Thoracic aorta (tissue), 2 donors: ENCODE measurements at regions not wholly inside any gene's neighbourhood (a gene's known extent, or its start where the extent isn't known, plus 50 kb on each side); places are given as distances from the start of the nearest gene placed in this dataset.

ENCODE experiments used
- ATAC-seq: fragments of 150-250 bp; one replicate; pipeline ENCODE4 v1.8.0; 2017; ENCODE audit warnings: low read depth; ENCODE audit not compliant: insufficient number of reproducible peaks, low FRiP score
- DNase-seq: peaks from one replicate; pipeline ENCODE4 v3.0.0-alpha.2; 2020; ENCODE audit warnings: low spot score
- H3K27ac ChIP-seq, 2 donors: fragments of 200-600 bp; sonication (generic); 1 replicate in 1 of 2; 2 replicates in 1 of 2; pipeline ENCODE4 v1.5.1; 2016; ENCODE audit warnings: mild to moderate bottlenecking in 2 of 2, moderate library complexity in 2 of 2
- H3K27me3 ChIP-seq: fragments of 200-600 bp; sonication (generic); replicated peaks from 2 replicates; pipeline ENCODE4 v1.6.0; 2016; ENCODE audit warnings: mild to moderate bottlenecking; ENCODE audit not compliant: insufficient read depth
- H3K36me3 ChIP-seq: fragments of 200-600 bp; sonication (generic); one replicate; pipeline ENCODE4 v1.5.1; 2016
- H3K4me1 ChIP-seq, 2 donors: fragments of 200-600 bp; sonication (generic); 1 replicate in 1 of 2; 2 replicates in 1 of 2; pipeline versions ENCODE4 v1.5.1 to v1.6.0; 2016; ENCODE audit warnings: low read depth in 2 of 2, mild to moderate bottlenecking in 1 of 2; ENCODE audit not compliant: control insufficient read depth in 1 of 2
- H3K4me3 ChIP-seq: fragments of 200-600 bp; sonication (generic); 2 replicates; pipeline ENCODE4 v1.5.1; 2016; ENCODE audit warnings: mild to moderate bottlenecking
- H3K9me3 ChIP-seq: fragments of 200-600 bp; sonication (generic); 2 replicates; pipeline ENCODE4 v1.5.1; 2016
- CTCF ChIP-seq: fragments of 200-600 bp; sonication (generic); IDR thresholded peaks from one replicate; pipeline ENCODE4 v1.5.1; 2019; ENCODE audit warnings: antibody characterized with exemption

- H3K4me3 ChIP-seq: no peak overlapping the region
- H3K4me1 ChIP-seq: peaks cover 0 to 13% of the 10 kb centered on the region in 2 donors
- no peaks in the 10 kb centered on the region for H3K27me3 ChIP-seq
- H3K9me3 ChIP-seq: no peaks in the 10 kb centered on the region
- H3K27ac ChIP-seq: no peak overlapping the region
- DNase-seq (no peak), ATAC-seq (no peak)
- no peaks in the 10 kb centered on the region for H3K36me3 ChIP-seq
- TF ChIP-seq CTCF: no peak
These were observed 414.6 kb upstream of the NPVF start for GRCh38 chr7:25642849-25643248.

- no peak for DNase-seq
- H3K27ac ChIP-seq: no peak overlapping the region
- H3K4me3 ChIP-seq: no peak overlapping the region
- no peaks in the 10 kb centered on the region for H3K9me3 ChIP-seq
- no peaks in the 10 kb centered on the region for H3K36me3 ChIP-seq
- peaks cover 0 to 8% of the 10 kb centered on the region in 2 donors for H3K4me1 ChIP-seq
- ATAC-seq: no peak
- H3K27me3 ChIP-seq: no peaks in the 10 kb centered on the region
- no peak for TF ChIP-seq CTCF
These were observed 415.0 kb upstream of the NPVF start for GRCh38 chr7:25643286-25643685.

- H3K4me1 ChIP-seq: peaks cover 0 to 3% of the 10 kb centered on the region in 2 donors
- H3K9me3 ChIP-seq: no peaks in the 10 kb centered on the region
- no peaks in the 10 kb centered on the region for H3K27me3 ChIP-seq
- ATAC-seq (no peak), DNase-seq (no peak)
- no peaks in the 10 kb centered on the region for H3K36me3 ChIP-seq
- TF ChIP-seq CTCF: no peak
- H3K4me3 ChIP-seq: no peak overlapping the region
- no peak overlapping the region for H3K27ac ChIP-seq
These were observed 415.6 kb upstream of the NPVF start for GRCh38 chr7:25643770-25644394.

DNA sequence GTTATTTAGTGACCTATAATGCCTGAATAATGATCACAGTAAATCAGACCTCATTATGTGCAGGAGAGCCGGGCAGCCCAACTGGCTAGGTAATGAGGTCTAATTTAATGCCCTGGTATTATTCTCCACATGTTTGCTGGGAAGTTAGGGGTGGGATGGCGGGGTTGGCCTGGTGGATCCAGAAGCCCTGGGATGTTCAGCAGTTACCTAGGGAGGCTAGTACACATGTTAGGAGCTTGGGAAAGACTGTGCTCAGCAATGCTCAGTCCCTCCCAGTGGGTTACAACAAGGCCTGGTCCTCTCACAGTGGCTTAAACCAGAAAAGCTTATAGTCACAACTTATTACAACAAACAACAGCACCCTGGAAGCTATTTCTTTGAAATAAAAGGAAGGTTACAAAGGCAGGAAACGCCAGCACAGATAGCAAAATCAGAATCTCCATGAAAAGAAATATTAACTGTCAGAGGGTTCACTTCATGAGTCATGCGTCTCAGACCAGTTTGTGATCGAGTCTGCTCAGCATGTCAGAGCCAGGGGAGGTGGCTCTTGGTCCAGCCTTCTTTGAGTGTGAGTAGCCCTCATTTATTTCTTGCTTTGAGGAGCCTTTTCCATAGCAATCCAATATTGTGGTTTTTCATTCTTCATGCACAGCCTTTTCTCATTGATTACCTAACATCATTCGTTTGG is 418.6 kb upstream of the NPVF start:
- Histone ChIP-seq H3K4me3 (no peak overlapping the region), H3K27me3 (no peaks in the 10 kb centered on the region), H3K9me3 (no peaks in the 10 kb centered on the region), H3K4me1 (no peaks in the 10 kb centered on the region), H3K27ac (no peak overlapping the region), H3K36me3 (no peaks in the 10 kb centered on the region)
- ATAC-seq (no peak), DNase-seq (no peak)
- TF ChIP-seq CTCF: no peak

DNA sequence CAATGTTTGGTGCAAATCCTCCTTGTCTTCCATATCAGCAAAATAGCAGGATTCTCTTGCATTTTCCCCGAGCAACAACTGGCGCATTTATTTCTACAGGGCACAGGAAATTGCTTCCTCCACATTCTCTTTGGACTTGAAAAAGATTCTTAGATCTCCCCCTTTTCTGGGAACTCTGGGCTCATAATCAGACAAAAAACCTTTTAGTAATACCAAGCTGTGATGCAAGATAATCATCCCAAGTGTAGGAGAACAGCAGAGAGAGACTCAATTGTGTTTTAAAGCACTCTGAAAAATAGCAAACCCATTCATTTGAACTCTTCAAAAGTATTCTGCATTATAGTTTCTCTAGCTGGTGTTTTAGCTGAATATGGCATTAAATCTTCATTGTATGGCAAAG is 419.6 kb upstream of the NPVF start:
- Histone ChIP-seq H3K27ac (no peak overlapping the region), H3K27me3 (no peaks in the 10 kb centered on the region), H3K9me3 (no peaks in the 10 kb centered on the region), H3K36me3 (no peaks in the 10 kb centered on the region), H3K4me3 (no peak overlapping the region), H3K4me1 (no peaks in the 10 kb centered on the region)
- DNase-seq: no peak
- no peak for ATAC-seq
- no peak for TF ChIP-seq CTCF
